Fibroblast of the aortic adventitia (primary cell): ENCODE measurements at regions not wholly inside any gene's neighbourhood (a gene's known extent, or its start where the extent isn't known, plus 50 kb on each side); places are given as distances from the start of the nearest gene placed in this dataset.

Experiments
- DNase-seq: peaks from one replicate; pipeline ENCODE4 v3.0.0-alpha.2; 2010; ENCODE audit warnings: low read depth
- H3K4me3 ChIP-seq: 2 replicates; pipeline ENCODE4 v1.5.1; 2011; ENCODE audit warnings: low read depth, mild to moderate bottlenecking, control low read depth, low read length, moderate library complexity
- CTCF ChIP-seq: IDR thresholded peaks from 2 replicates; pipeline ENCODE4 v1.5.1; 2011; ENCODE audit warnings: mild to moderate bottlenecking, low read length, control low read depth, inconsistent platforms; ENCODE audit not compliant: insufficient read depth

- TF ChIP-seq CTCF, result no peak
- DNase-seq, result no peak
- H3K4me3 ChIP-seq, result no peak overlapping the region
Measured at GRCh38 chr4:13876131-13876530, 248.6 kb upstream of the BOD1L1 start.

- no peak for TF ChIP-seq CTCF
- H3K4me3 ChIP-seq, result no peak overlapping the region
- no peak for DNase-seq
Measured at GRCh38 chr4:13876940-13877339, 249.4 kb upstream of the BOD1L1 start.

- no peak for TF ChIP-seq CTCF
- H3K4me3 ChIP-seq, result no peak overlapping the region
- DNase-seq, result no peak
Measured at GRCh38 chr4:13877626-13878025, 250.1 kb upstream of the BOD1L1 start.

DNA sequence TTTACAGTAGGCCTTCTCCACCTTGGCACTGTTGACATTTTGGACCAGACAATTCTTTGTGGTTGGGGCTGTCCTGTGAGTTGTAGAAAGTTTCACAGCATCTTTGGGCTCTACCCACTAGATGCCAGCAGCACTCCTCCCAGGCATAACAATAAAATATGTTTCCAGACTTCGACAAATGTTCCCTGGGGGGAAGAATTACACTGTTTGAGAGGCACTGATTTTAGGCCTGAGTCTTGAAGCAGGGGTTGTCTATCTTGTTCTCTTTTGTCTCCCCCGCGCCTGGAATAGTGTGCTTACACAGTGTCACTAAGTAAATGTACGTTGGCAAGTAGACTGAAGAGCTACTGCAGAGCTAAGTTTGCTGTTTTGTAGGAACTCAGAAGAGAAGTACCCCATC is 254.4 kb upstream of the BOD1L1 start:
- no peak overlapping the region for H3K4me3 ChIP-seq
- peak; percentile 58 for DNase-seq
- TF ChIP-seq CTCF, result peak; percentile 49

- DNase-seq, result no peak
- TF ChIP-seq CTCF, result no peak
- no peak overlapping the region for H3K4me3 ChIP-seq
Measured at GRCh38 chr4:13887010-13887409, 259.5 kb upstream of the BOD1L1 start.

DNA sequence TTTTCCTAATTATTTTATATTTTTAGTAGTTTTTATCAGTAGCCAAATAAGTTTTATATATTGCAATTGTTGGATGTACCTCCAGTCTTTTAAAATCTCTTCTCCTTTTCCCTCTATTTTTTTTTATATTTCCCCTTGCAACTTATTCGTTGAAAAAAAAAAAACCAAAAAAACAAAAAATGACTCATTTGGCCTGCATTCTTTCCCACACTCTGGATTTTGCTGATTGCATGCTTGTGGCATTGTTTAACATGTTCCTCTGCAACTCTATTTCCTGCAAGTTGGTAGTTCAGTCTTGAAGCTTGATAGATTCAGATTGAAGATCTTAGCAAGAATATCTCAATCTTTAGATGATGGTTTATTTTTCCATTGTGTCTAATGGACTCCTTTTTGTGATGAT is 260.6 kb upstream of the BOD1L1 start:
- H3K4me3 ChIP-seq, result no peak overlapping the region
- TF ChIP-seq CTCF, result no peak
- DNase-seq, result peak; percentile 94

DNA sequence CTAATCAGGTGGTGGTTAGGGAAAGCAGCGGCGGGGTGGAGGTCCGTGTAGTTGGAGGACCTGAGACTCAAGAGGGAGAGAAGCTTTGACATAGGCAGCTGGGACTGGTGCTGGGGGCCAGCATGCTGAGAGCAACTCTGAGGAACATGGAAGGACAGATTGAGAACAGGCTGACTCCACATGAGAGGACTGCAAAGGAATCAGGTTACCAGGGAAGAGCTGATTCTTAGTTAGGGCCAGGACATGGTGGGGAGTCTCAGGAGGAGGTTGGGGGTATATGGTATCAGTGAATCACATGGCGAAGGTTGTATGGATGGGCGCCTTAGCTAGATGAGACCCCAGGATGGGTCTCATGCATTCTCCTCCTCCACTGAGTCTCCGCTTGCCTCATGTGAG is 264.0 kb upstream of the BOD1L1 start:
- no peak overlapping the region for H3K4me3 ChIP-seq
- DNase-seq, result no peak

More for the DNA sequence above, 264.0 kb upstream of the BOD1L1 start:
- TF ChIP-seq CTCF, result no peak
